Neural progenitor cell (in vitro differentiated cells): ENCODE measurements at regions not wholly inside any gene's neighbourhood (a gene's known extent, or its start where the extent isn't known, plus 50 kb on each side); places are given as distances from the start of the nearest gene placed in this dataset.
A peak's percentile ranks its signal among the peaks of the same experiment; 100 is the strongest.

ENCODE experiments used
- DNase-seq: peaks from one replicate; pipeline ENCODE4 v3.0.0-alpha.2; 2016; ENCODE audit warnings: low spot score
- H2AFZ ChIP-seq: fragments of 200-600 bp; sonication (generic); replicated peaks from 2 replicates; pipeline ENCODE4 v1.6.1; 2016; ENCODE audit warnings: antibody characterized with exemption
- H3F3A ChIP-seq: fragments of 200-600 bp; sonication (generic); 2 replicates; pipeline ENCODE4 v1.6.1; 2016; ENCODE audit warnings: antibody characterized with exemption, low read depth
- H3K27ac ChIP-seq: fragments of 200-600 bp; sonication (generic); 2 replicates; pipeline ENCODE4 v1.5.1; 2016; ENCODE audit warnings: mild to moderate bottlenecking
- H3K27me3 ChIP-seq: fragments of 200-600 bp; sonication (generic); 2 replicates; pipeline ENCODE4 v1.6.1; 2016; ENCODE audit warnings: mild to moderate bottlenecking, moderate library complexity
- H3K36me3 ChIP-seq: fragments of 200-600 bp; sonication (generic); 2 replicates; pipeline ENCODE4 v1.5.1; 2016
- H3K4me1 ChIP-seq: fragments of 200-600 bp; sonication (generic); 2 replicates; pipeline ENCODE4 v1.6.1; 2016; ENCODE audit warnings: mixed run types
- H3K4me2 ChIP-seq: fragments of 200-600 bp; sonication (generic); 2 replicates; pipeline ENCODE4 v1.6.1; 2016
- H3K4me3 ChIP-seq: fragments of 200-600 bp; sonication (generic); 2 replicates; pipeline ENCODE4 v1.5.1; 2016
- H3K79me2 ChIP-seq: fragments of 200-600 bp; sonication (generic); 2 replicates; pipeline ENCODE4 v1.6.1; 2016; ENCODE audit warnings: low read depth
- H3K9ac ChIP-seq: fragments of 200-600 bp; sonication (generic); 2 replicates; pipeline ENCODE4 v1.6.1; 2016
- H3K9me3 ChIP-seq: fragments of 200-600 bp; sonication (generic); 2 replicates; pipeline ENCODE4 v1.5.1; 2016; ENCODE audit warnings: low read depth
- H4K20me1 ChIP-seq: fragments of 200-600 bp; sonication (generic); 2 replicates; pipeline ENCODE4 v1.6.1; 2016; ENCODE audit warnings: low read depth
- H3K27ac Mint-ChIP-seq: 3 replicates; pipeline ENCODE4 v1.8.0; 2021; ENCODE audit warnings: mixed read lengths
- H3K27me3 Mint-ChIP-seq: 2 replicates; pipeline ENCODE4 v1.8.0; 2022; ENCODE audit warnings: low read depth, mild to moderate bottlenecking, inconsistent platforms, moderate library complexity, mixed read lengths; ENCODE audit not compliant: insufficient read depth
- H3K36me3 Mint-ChIP-seq: 3 replicates; pipeline ENCODE4 v1.8.0; 2021; ENCODE audit warnings: mixed read lengths
- H3K4me1 Mint-ChIP-seq: 3 replicates; pipeline ENCODE4 v1.8.0; 2021; ENCODE audit warnings: mixed read lengths
- H3K4me3 Mint-ChIP-seq: 3 replicates; pipeline ENCODE4 v1.8.0; 2021; ENCODE audit warnings: mild to moderate bottlenecking, moderate library complexity, mixed read lengths
- H3K9me3 Mint-ChIP-seq: 3 replicates; pipeline ENCODE4 v1.8.0; 2020; ENCODE audit warnings: mixed read lengths
- CTCF ChIP-seq: fragments of 200-600 bp; sonication (generic); IDR thresholded peaks from 2 replicates; pipeline ENCODE4 v1.5.1; 2017; ENCODE audit warnings: antibody characterized with exemption, mild to moderate bottlenecking
- EZH2 ChIP-seq: fragments of 200-600 bp; sonication (generic); IDR thresholded peaks from 2 replicates; pipeline ENCODE4 v1.6.1; 2017; ENCODE audit warnings: antibody characterized with exemption, mild to moderate bottlenecking, moderate library complexity
- EZH2phosphoT487 ChIP-seq: fragments of 200-600 bp; sonication (generic); IDR thresholded peaks from 2 replicates; pipeline ENCODE4 v1.6.1; 2017; ENCODE audit warnings: antibody characterized with exemption

- Histone ChIP-seq H3K9ac (no peak overlapping the region), H3K27ac (no peak overlapping the region), H3K27me3 (no peaks in the 10 kb centered on the region), H2AFZ (no peak overlapping the region), H3K4me2 (no peak overlapping the region), H3F3A (peaks cover 36% of the 10 kb centered on the region), H3K4me1 (peaks cover 18% of the 10 kb centered on the region), H3K9me3 (no peaks in the 10 kb centered on the region), H3K36me3 (no peaks in the 10 kb centered on the region), H3K79me2 (no peaks in the 10 kb centered on the region), H4K20me1 (no peaks in the 10 kb centered on the region), H3K4me3 (no peak overlapping the region)
- Mint-ChIP-seq H3K9me3 (peaks cover 8% of the 10 kb centered on the region), H3K27me3 (peaks cover 5% of the 10 kb centered on the region), H3K4me3 (no peak overlapping the region), H3K27ac (peak overlapping the region; percentile 82), H3K4me1 (peaks cover 50% of the 10 kb centered on the region), H3K36me3 (no peaks in the 10 kb centered on the region)
- DNase-seq: no peak
- TF ChIP-seq CTCF (no peak), EZH2phosphoT487 (no peak), EZH2 (no peak)
Measured at GRCh38 chr9:129331772-129332500, 153.9 kb upstream of the IER5L start.

GRCh38 chr9:129331493-129331765 is 153.4 kb upstream of the IER5L start:
- Mint-ChIP-seq H3K27me3 (peaks cover 5% of the 10 kb centered on the region), H3K9me3 (peaks cover 8% of the 10 kb centered on the region), H3K36me3 (no peaks in the 10 kb centered on the region), H3K4me3 (no peak overlapping the region), H3K27ac (peak overlapping the region; percentile 38), H3K4me1 (peaks cover 46% of the 10 kb centered on the region)
- DNase-seq: no peak
- Histone ChIP-seq H2AFZ (no peak overlapping the region), H3K27ac (no peak overlapping the region), H3K4me1 (peaks cover 15% of the 10 kb centered on the region), H3F3A (peaks cover 31% of the 10 kb centered on the region), H4K20me1 (no peaks in the 10 kb centered on the region), H3K27me3 (no peaks in the 10 kb centered on the region), H3K79me2 (no peaks in the 10 kb centered on the region), H3K4me3 (no peak overlapping the region), H3K9ac (no peak overlapping the region), H3K9me3 (no peaks in the 10 kb centered on the region), H3K36me3 (no peaks in the 10 kb centered on the region), H3K4me2 (no peak overlapping the region)
- TF ChIP-seq EZH2phosphoT487: no peak
- no peak for TF ChIP-seq CTCF
- TF ChIP-seq EZH2: no peak

- no peak overlapping the region for H2AFZ ChIP-seq
- H3K9ac ChIP-seq: no peak overlapping the region
- H3K27ac ChIP-seq: no peak overlapping the region
- no peak for DNase-seq
- H3F3A ChIP-seq: peaks cover 26% of the 10 kb centered on the region
- no peak for TF ChIP-seq CTCF
- TF ChIP-seq EZH2phosphoT487: no peak
- no peak for TF ChIP-seq EZH2
- H3K79me2 ChIP-seq: no peaks in the 10 kb centered on the region
- Mint-ChIP-seq H3K4me1 (peaks cover 42% of the 10 kb centered on the region), H3K9me3 (peaks cover 8% of the 10 kb centered on the region), H3K27me3 (peaks cover 5% of the 10 kb centered on the region), H3K27ac (peak overlapping the region; percentile 60), H3K4me3 (no peak overlapping the region), H3K36me3 (no peaks in the 10 kb centered on the region)
- H3K4me2 ChIP-seq: no peak overlapping the region
- H3K36me3 ChIP-seq: no peaks in the 10 kb centered on the region
- no peaks in the 10 kb centered on the region for H3K9me3 ChIP-seq
- no peak overlapping the region for H3K4me3 ChIP-seq
- H3K4me1 ChIP-seq: peaks cover 13% of the 10 kb centered on the region
- H3K27me3 ChIP-seq: no peaks in the 10 kb centered on the region
- no peaks in the 10 kb centered on the region for H4K20me1 ChIP-seq
Measured at GRCh38 chr9:129330711-129331492, 152.8 kb upstream of the IER5L start.
